SU-DHL-6 (cell line): ENCODE measurements at regions not wholly inside any gene's neighbourhood (a gene's known extent, or its start where the extent isn't known, plus 50 kb on each side); places are given as distances from the start of the nearest gene placed in this dataset.

Experiments used
- H2AFZ ChIP-seq: fragments of 200-600 bp; sonication (generic); 2 replicates; pipeline ENCODE4 v1.6.1; 2014; ENCODE audit warnings: low read depth, mild to moderate bottlenecking, moderate library complexity, mixed read lengths, antibody characterized with exemption, low read length; ENCODE audit not compliant: severe bottlenecking
- H3F3A ChIP-seq: fragments of 200-600 bp; shearing (Covaris generic); 2 replicates; pipeline ENCODE4 v1.6.0; 2016; ENCODE audit warnings: antibody characterized with exemption, mild to moderate bottlenecking; ENCODE audit not compliant: insufficient read depth
- H3K27ac ChIP-seq: fragments of 200-600 bp; sonication (generic); 2 replicates; pipeline ENCODE4 v1.5.1; 2016; ENCODE audit warnings: low read depth, mild to moderate bottlenecking, low read length, moderate library complexity, mixed read lengths
- H3K27me3 ChIP-seq: fragments of 200-600 bp; sonication (generic), shearing (Covaris generic); 2 replicates; pipeline ENCODE4 v1.6.0; 2014; ENCODE audit warnings: mild to moderate bottlenecking, low read length
- H3K36me3 ChIP-seq: fragments of 200-600 bp; sonication (generic); 2 replicates; pipeline ENCODE4 v1.6.1; 2014; ENCODE audit warnings: mild to moderate bottlenecking, low read length, mixed read lengths
- H3K4me2 ChIP-seq: fragments of 300-600, 200-600 bp; shearing (Covaris generic), sonication (generic); 2 replicates; pipeline ENCODE4 v1.6.0; 2014; ENCODE audit warnings: low read length, low read depth, mild to moderate bottlenecking; ENCODE audit not compliant: poor library complexity, severe bottlenecking
- H3K4me3 ChIP-seq: fragments of 200-600 bp; sonication (generic); 2 replicates; pipeline ENCODE4 v1.5.1; 2014; ENCODE audit warnings: antibody characterized with exemption, low read length, mild to moderate bottlenecking, mixed read lengths; ENCODE audit not compliant: insufficient read depth, poor library complexity, severe bottlenecking
- H3K79me2 ChIP-seq: fragments of 200-600 bp; sonication (generic); 2 replicates; pipeline ENCODE4 v1.6.1; 2014; ENCODE audit warnings: mild to moderate bottlenecking, low read length, moderate library complexity; ENCODE audit not compliant: insufficient read depth
- H3K9ac ChIP-seq: fragments of 200-600 bp; sonication (generic); 2 replicates; pipeline ENCODE4 v1.7.0; 2014; ENCODE audit warnings: mild to moderate bottlenecking, low read length
- H3K9me2 ChIP-seq: fragments of 200-600 bp; sonication (generic); replicated peaks from 2 replicates; pipeline ENCODE4 v1.6.1; 2014; ENCODE audit warnings: low read length; ENCODE audit not compliant: insufficient read depth
- H3K9me3 ChIP-seq: fragments of 200-600 bp; sonication (generic); 2 replicates; pipeline ENCODE4 v1.6.1; 2014; ENCODE audit warnings: low read length, mixed read lengths; ENCODE audit not compliant: insufficient read depth
- H4K20me1 ChIP-seq: fragments of 200-600 bp; sonication (generic); 2 replicates; pipeline ENCODE4 v1.6.1; 2014; ENCODE audit warnings: low read depth, mild to moderate bottlenecking, antibody characterized with exemption, low read length, moderate library complexity, mixed read lengths
- CTCF ChIP-seq: fragments of 200-600 bp; sonication (generic); IDR thresholded peaks from one replicate; pipeline ENCODE4 v1.5.1; 2017; ENCODE audit warnings: antibody characterized with exemption, mild to moderate bottlenecking, low read length, moderate library complexity; ENCODE audit not compliant: insufficient read depth, poor library complexity, severe bottlenecking
- EZH2phosphoT487 ChIP-seq: fragments of 200-600 bp; sonication (generic), shearing (Covaris generic); conservative IDR thresholded peaks from 2 replicates; pipeline ENCODE4 v1.6.1; 2018; ENCODE audit warnings: mild to moderate bottlenecking, antibody characterized with exemption, low read length, moderate library complexity, mixed read lengths

GRCh38 chr10:6755781-6756460 is 175.8 kb upstream of the PRKCQ start:
- Histone ChIP-seq H3K79me2 (no peaks in the 10 kb centered on the region), H3F3A (no peaks in the 10 kb centered on the region), H3K9me2 (no peaks in the 10 kb centered on the region), H3K27me3 (no peaks in the 10 kb centered on the region), H3K4me3 (no peak overlapping the region), H3K27ac (no peak overlapping the region), H3K9ac (no peak overlapping the region), H3K9me3 (no peaks in the 10 kb centered on the region), H3K36me3 (no peaks in the 10 kb centered on the region), H4K20me1 (no peaks in the 10 kb centered on the region), H2AFZ (no peak overlapping the region), H3K4me2 (no peak overlapping the region)
- no peak for TF ChIP-seq CTCF
- no peak for TF ChIP-seq EZH2phosphoT487

GRCh38 chr10:6753644-6754043 is 173.6 kb upstream of the PRKCQ start:
- no peaks in the 10 kb centered on the region for H4K20me1 ChIP-seq
- no peak overlapping the region for H3K9ac ChIP-seq
- no peak overlapping the region for H3K27ac ChIP-seq
- H3K9me2 ChIP-seq: no peaks in the 10 kb centered on the region
- H3K4me3 ChIP-seq: no peak overlapping the region
- H3K36me3 ChIP-seq: no peaks in the 10 kb centered on the region
- H3K9me3 ChIP-seq: no peaks in the 10 kb centered on the region
- no peak overlapping the region for H2AFZ ChIP-seq
- H3K79me2 ChIP-seq: no peaks in the 10 kb centered on the region
- TF ChIP-seq CTCF (no peak), EZH2phosphoT487 (no peak)
- no peaks in the 10 kb centered on the region for H3K27me3 ChIP-seq
- no peak overlapping the region for H3K4me2 ChIP-seq
- no peaks in the 10 kb centered on the region for H3F3A ChIP-seq

GRCh38 chr10:6751363-6751762 is 171.3 kb upstream of the PRKCQ start:
- H3K4me3 ChIP-seq: no peak overlapping the region
- H3K9me2 ChIP-seq: no peaks in the 10 kb centered on the region
- H2AFZ ChIP-seq: no peak overlapping the region
- H3K36me3 ChIP-seq: no peaks in the 10 kb centered on the region
- H3K27ac ChIP-seq: no peak overlapping the region
- no peaks in the 10 kb centered on the region for H4K20me1 ChIP-seq
- no peaks in the 10 kb centered on the region for H3K79me2 ChIP-seq
- no peak overlapping the region for H3K4me2 ChIP-seq
- no peaks in the 10 kb centered on the region for H3F3A ChIP-seq
- H3K9me3 ChIP-seq: no peaks in the 10 kb centered on the region
- TF ChIP-seq EZH2phosphoT487 (no peak), CTCF (no peak)
- no peak overlapping the region for H3K9ac ChIP-seq
- H3K27me3 ChIP-seq: no peaks in the 10 kb centered on the region
